H1 (cell line): ENCODE measurements at regions not wholly inside any gene's neighbourhood (a gene's known extent, or its start where the extent isn't known, plus 50 kb on each side); places are given as distances from the start of the nearest gene placed in this dataset.

Experiments used
- CTCF ChIP-seq, 3 experiments: IDR thresholded peaks; 1 replicate in 2 of 3; 2 replicates in 1 of 3; pipeline versions ENCODE4 v1.5.1 to v1.6.1; 2011; ENCODE audit warnings: low read length in 3 of 3, mild to moderate bottlenecking in 3 of 3, inconsistent platforms in 2 of 3, low read depth in 1 of 3, moderate library complexity in 1 of 3; ENCODE audit not compliant: insufficient read depth in 1 of 3; ENCODE audit errors: control extremely low read depth in 1 of 3
- E2F6 ChIP-seq: IDR thresholded peaks from 2 replicates; pipeline ENCODE4 v1.6.1; 2012; ENCODE audit warnings: inconsistent platforms
- SRF ChIP-seq: IDR thresholded peaks from 2 replicates; pipeline ENCODE4 v1.6.1; 2011; ENCODE audit warnings: mild to moderate bottlenecking, low read depth, low read length, moderate library complexity
- YY1 ChIP-seq: IDR thresholded peaks from 2 replicates; pipeline ENCODE4 v1.6.1; 2011; ENCODE audit warnings: low read depth, mild to moderate bottlenecking, low read length
- ZNF274 ChIP-seq: IDR thresholded peaks from 2 replicates; pipeline ENCODE4 v1.7.0; 2012; ENCODE audit warnings: low read length, borderline replicate concordance; ENCODE audit errors: extremely low read depth

- TF ChIP-seq CTCF (IDR thresholded peaks at IDR 0.05; ENCODE audit: control extremely low read depth in 1 of 3, insufficient read depth in 1 of 3, low read depth in 1 of 3, low read length in 3 of 3) (no peak), SRF (no peak), YY1 (no peak), ZNF274 (no peak), E2F6 (no peak)
These were observed 186.8 kb upstream of the CHRNA7 start (continued) for GRCh38 chr15:31843426-31844055.
